DMS53 treated with DMSO at 0.1 percent for 48 hours (cell line): ENCODE measurements at regions not wholly inside any gene's neighbourhood (a gene's known extent, or its start where the extent isn't known, plus 50 kb on each side); places are given as distances from the start of the nearest gene placed in this dataset.
A peak's percentile ranks its signal among the peaks of the same experiment; 100 is the strongest.

Source experiments
- DNase-seq: peaks from one replicate; lab custom pipeline; 2025; ENCODE audit not compliant: unreplicated experiment; lab: John Stamatoyannopoulos, UW

- DNase-seq: no peak
These were observed 251.1 kb upstream of the PIK3C3 start for GRCh38 chr18:41703744-41704530.

- no peak for DNase-seq
These were observed 254.6 kb upstream of the PIK3C3 start for GRCh38 chr18:41700416-41700815.

GRCh38 chr18:41695441-41695840, 259.6 kb upstream of the PIK3C3 start:
- DNase-seq: peak; percentile 15

GRCh38 chr18:41693008-41693407, 262.0 kb upstream of the PIK3C3 start:
- no peak for DNase-seq

- no peak for DNase-seq
These were observed 264.5 kb upstream of the PIK3C3 start for GRCh38 chr18:41690332-41691127.

- peak; percentile 58 for DNase-seq
These were observed 267.9 kb upstream of the PIK3C3 start for GRCh38 chr18:41687138-41687537.

GRCh38 chr18:41681138-41681880, 273.7 kb upstream of the PIK3C3 start:
- DNase-seq: peak; percentile 85

GRCh38 chr18:41674506-41674905, 280.5 kb upstream of the PIK3C3 start:
- DNase-seq: no peak

GRCh38 chr18:41666231-41666630, 288.8 kb upstream of the PIK3C3 start:
- peak; percentile 91 for DNase-seq

- no peak for DNase-seq
These were observed 289.8 kb upstream of the PIK3C3 start for GRCh38 chr18:41665210-41665609.

GRCh38 chr18:41660654-41661053, 294.4 kb upstream of the PIK3C3 start:
- peak; percentile 17 for DNase-seq

- DNase-seq: no peak
These were observed 295.4 kb upstream of the PIK3C3 start for GRCh38 chr18:41659438-41660130.

- no peak for DNase-seq
These were observed 297.8 kb upstream of the PIK3C3 start for GRCh38 chr18:41657189-41657588.

- DNase-seq: peak; percentile 39
These were observed 300.0 kb upstream of the PIK3C3 start for GRCh38 chr18:41655074-41655473.

GRCh38 chr18:41647914-41648313, 307.1 kb upstream of the PIK3C3 start:
- peak; percentile 88 for DNase-seq

- no peak for DNase-seq
These were observed 308.0 kb upstream of the PIK3C3 start for GRCh38 chr18:41646915-41647620.

- DNase-seq: peak; percentile 39
These were observed 309.3 kb upstream of the PIK3C3 start for GRCh38 chr18:41645589-41646360.

- DNase-seq: no peak
These were observed 310.6 kb upstream of the PIK3C3 start for GRCh38 chr18:41644466-41644865.

GRCh38 chr18:41643427-41643826, 311.6 kb upstream of the PIK3C3 start:
- no peak for DNase-seq

- DNase-seq: no peak
These were observed 312.3 kb upstream of the PIK3C3 start for GRCh38 chr18:41642756-41643155.
